WERI-Rb-1 (cell line): ENCODE measurements at regions not wholly inside any gene's neighbourhood (a gene's known extent, or its start where the extent isn't known, plus 50 kb on each side); places are given as distances from the start of the nearest gene placed in this dataset.

Source experiments
- DNase-seq: peaks from one replicate; pipeline ENCODE4 v3.0.0-alpha.2; 2020
- H3K27ac ChIP-seq: fragments of 250-450 bp; sonication (Bioruptor Pico); 2 replicates; pipeline ENCODE4 v1.5.1; 2020; ENCODE audit warnings: mild to moderate bottlenecking, moderate library complexity
- H3K27me3 ChIP-seq: fragments of 250-450 bp; sonication (Bioruptor Pico); 2 replicates; pipeline ENCODE4 v1.5.1; 2021; ENCODE audit warnings: mild to moderate bottlenecking, low read depth, moderate library complexity; ENCODE audit not compliant: insufficient read depth, severe bottlenecking
- H3K36me3 ChIP-seq: fragments of 250-450 bp; sonication (Bioruptor Pico); 2 replicates; pipeline ENCODE4 v1.5.1; 2020; ENCODE audit warnings: mild to moderate bottlenecking, moderate library complexity
- H3K4me3 ChIP-seq: 2 replicates; pipeline ENCODE4 v1.5.1; 2011; ENCODE audit warnings: low read depth, mild to moderate bottlenecking, control low read depth, low read length
- H3K9me3 ChIP-seq: fragments of 250-450 bp; sonication (Bioruptor Pico); 2 replicates; pipeline ENCODE4 v1.5.1; 2021; ENCODE audit warnings: mild to moderate bottlenecking, moderate library complexity; ENCODE audit not compliant: severe bottlenecking
- CTCF ChIP-seq: IDR thresholded peaks from 2 replicates; pipeline ENCODE4 v1.5.1; 2011; ENCODE audit warnings: low read depth, mild to moderate bottlenecking, control low read depth, inconsistent platforms, low read length

GRCh38 chr2:129862668-129863067 is 116.8 kb upstream of the RAB6C start:
- Histone ChIP-seq H3K9me3 (no peaks in the 10 kb centered on the region), H3K4me3 (no peak overlapping the region), H3K36me3 (no peaks in the 10 kb centered on the region), H3K27ac (no peak overlapping the region), H3K27me3 (no peaks in the 10 kb centered on the region)
- no peak for DNase-seq
- no peak for TF ChIP-seq CTCF

- Histone ChIP-seq H3K27me3 (no peaks in the 10 kb centered on the region), H3K27ac (no peak overlapping the region), H3K36me3 (no peaks in the 10 kb centered on the region), H3K4me3 (no peak overlapping the region), H3K9me3 (no peaks in the 10 kb centered on the region)
- DNase-seq: no peak
- no peak for TF ChIP-seq CTCF
These were observed 116.1 kb upstream of the RAB6C start for GRCh38 chr2:129863350-129863749.

GRCh38 chr2:129864719-129865118 is 114.7 kb upstream of the RAB6C start:
- H3K36me3 ChIP-seq: no peaks in the 10 kb centered on the region
- H3K9me3 ChIP-seq: no peaks in the 10 kb centered on the region
- H3K27me3 ChIP-seq: no peaks in the 10 kb centered on the region
- TF ChIP-seq CTCF: no peak
- no peak for DNase-seq
- H3K4me3 ChIP-seq: no peak overlapping the region
- no peak overlapping the region for H3K27ac ChIP-seq

GRCh38 chr2:129865976-129866375 is 113.5 kb upstream of the RAB6C start:
- Histone ChIP-seq H3K4me3 (no peak overlapping the region), H3K27me3 (no peaks in the 10 kb centered on the region), H3K27ac (no peak overlapping the region), H3K36me3 (no peaks in the 10 kb centered on the region), H3K9me3 (no peaks in the 10 kb centered on the region)
- TF ChIP-seq CTCF: no peak
- no peak for DNase-seq

GRCh38 chr2:129866391-129866790 is 113.1 kb upstream of the RAB6C start:
- Histone ChIP-seq H3K4me3 (no peak overlapping the region), H3K9me3 (no peaks in the 10 kb centered on the region), H3K27me3 (no peaks in the 10 kb centered on the region), H3K27ac (no peak overlapping the region), H3K36me3 (no peaks in the 10 kb centered on the region)
- TF ChIP-seq CTCF: no peak
- DNase-seq: no peak

GRCh38 chr2:129868151-129868550 is 111.3 kb upstream of the RAB6C start:
- no peak for TF ChIP-seq CTCF
- no peak overlapping the region for H3K27ac ChIP-seq
- DNase-seq: no peak
- no peaks in the 10 kb centered on the region for H3K9me3 ChIP-seq
- no peaks in the 10 kb centered on the region for H3K36me3 ChIP-seq
- no peak overlapping the region for H3K4me3 ChIP-seq
- no peaks in the 10 kb centered on the region for H3K27me3 ChIP-seq
